Colonic mucosa (tissue), 4 donors: ENCODE measurements at regions not wholly inside any gene's neighbourhood (a gene's known extent, or its start where the extent isn't known, plus 50 kb on each side); places are given as distances from the start of the nearest gene placed in this dataset.

Experiments used
- DNase-seq: peaks from one replicate; pipeline ENCODE4 v3.0.0-alpha.2; 2020
- H3K27ac ChIP-seq: fragments of 200-600 bp; one replicate; pipeline ENCODE4 v1.8.0; 2021
- H3K27me3 ChIP-seq: fragments of 200-600 bp; one replicate; pipeline ENCODE4 v1.8.0; 2021
- H3K36me3 ChIP-seq: fragments of 200-600 bp; one replicate; pipeline ENCODE4 v1.8.0; 2021
- H3K4me1 ChIP-seq: fragments of 200-600 bp; one replicate; pipeline ENCODE4 v1.8.0; 2021; ENCODE audit warnings: mild to moderate bottlenecking
- H3K4me3 ChIP-seq: fragments of 200-600 bp; one replicate; pipeline ENCODE4 v1.8.0; 2021
- H3K9ac ChIP-seq, 2 donors: one replicate each; pipeline ENCODE4 v1.7.0; 2013; ENCODE audit warnings: control low read depth in 2 of 2, low read depth in 2 of 2, low read length in 2 of 2
- H3K9me3 ChIP-seq: fragments of 200-600 bp; one replicate; pipeline ENCODE4 v1.8.0; 2021
- CTCF ChIP-seq: fragments of 200-600 bp; IDR thresholded peaks from one replicate; pipeline ENCODE4 v1.8.0; 2022; ENCODE audit warnings: antibody characterized with exemption, mild to moderate bottlenecking
- intact Hi-C: fragments of 100-400 bp; cut with DNase I; formaldehyde crosslinking; loops from one replicate; pipeline ENCODE4 v1.14.1; 2022
- donor health status: healthy.
- donor health status: DM: no; HTN: no; CAD: no.
- donor health status: DM: no; HTN: no; CAD: no.

GRCh38 chr16:9259914-9260608 lies 168.6 kb downstream of the HAPSTR1 start:
- DNase-seq, result no peak
- Histone ChIP-seq H3K4me1 (no peaks in the 10 kb centered on the region), H3K27ac (no peak overlapping the region), H3K27me3 (no peaks in the 10 kb centered on the region), H3K4me3 (no peak overlapping the region), H3K36me3 (no peaks in the 10 kb centered on the region), H3K9ac (no peak overlapping the region), H3K9me3 (no peaks in the 10 kb centered on the region)
- intact Hi-C loops, result loop anchor here (10.0 kb wide), 2 partner anchors 385 to 925 kb away; partner anchors contain the start of gene GRIN2A
- no peak for TF ChIP-seq CTCF

GRCh38 chr16:9260666-9261065 lies 169.2 kb downstream of the HAPSTR1 start:
- Histone ChIP-seq H3K27me3 (no peaks in the 10 kb centered on the region), H3K4me1 (no peaks in the 10 kb centered on the region), H3K9ac (no peak overlapping the region), H3K4me3 (no peak overlapping the region), H3K36me3 (no peaks in the 10 kb centered on the region), H3K27ac (no peak overlapping the region), H3K9me3 (no peaks in the 10 kb centered on the region)
- intact Hi-C loops, result no loop called here
- DNase-seq, result peak; percentile 42
- TF ChIP-seq CTCF, result no peak

- no peaks in the 10 kb centered on the region for H3K9me3 ChIP-seq
- no peak for TF ChIP-seq CTCF
- H3K4me1 ChIP-seq, result no peaks in the 10 kb centered on the region
- DNase-seq, result no peak
- no peaks in the 10 kb centered on the region for H3K27me3 ChIP-seq
- H3K36me3 ChIP-seq, result no peaks in the 10 kb centered on the region
- H3K27ac ChIP-seq, result no peak overlapping the region
- intact Hi-C loops, result no loop called here
- no peak overlapping the region for H3K4me3 ChIP-seq
- no peak overlapping the region for H3K9ac ChIP-seq
Measured at GRCh38 chr16:9261376-9261775, 169.9 kb downstream of the HAPSTR1 start.

GRCh38 chr16:9262941-9263715 lies 171.7 kb downstream of the HAPSTR1 start:
- intact Hi-C loops, result no loop called here
- H3K36me3 ChIP-seq, result no peaks in the 10 kb centered on the region
- H3K9me3 ChIP-seq, result no peaks in the 10 kb centered on the region
- DNase-seq, result no peak
- H3K9ac ChIP-seq, result no peak overlapping the region
- no peaks in the 10 kb centered on the region for H3K4me1 ChIP-seq
- H3K27me3 ChIP-seq, result no peaks in the 10 kb centered on the region
- H3K27ac ChIP-seq, result no peak overlapping the region
- H3K4me3 ChIP-seq, result no peak overlapping the region
- no peak for TF ChIP-seq CTCF

GRCh38 chr16:9264067-9264466 lies 172.6 kb downstream of the HAPSTR1 start:
- no peak overlapping the region for H3K27ac ChIP-seq
- intact Hi-C loops, result no loop called here
- DNase-seq, result no peak

More at GRCh38 chr16:9264067-9264466, 172.6 kb downstream of the HAPSTR1 start:
- Histone ChIP-seq H3K27me3 (no peaks in the 10 kb centered on the region), H3K9me3 (no peaks in the 10 kb centered on the region), H3K9ac (no peak overlapping the region), H3K4me3 (no peak overlapping the region), H3K4me1 (no peaks in the 10 kb centered on the region), H3K36me3 (no peaks in the 10 kb centered on the region)
- no peak for TF ChIP-seq CTCF
